Neural cell (in vitro differentiated cells): ENCODE measurements at regions not wholly inside any gene's neighbourhood (a gene's known extent, or its start where the extent isn't known, plus 50 kb on each side); places are given as distances from the start of the nearest gene placed in this dataset.

Experiments
- H2AFZ ChIP-seq: fragments of 200-600, 300-800 bp; sonication (generic), shearing (Covaris generic); 2 replicates; pipeline ENCODE4 v1.6.0; 2014; ENCODE audit warnings: low read depth, mild to moderate bottlenecking, antibody characterized with exemption, low read length, moderate library complexity
- H3F3A ChIP-seq: fragments of 200-600 bp; shearing (Covaris generic); 2 replicates; pipeline ENCODE4 v1.6.1; 2016; ENCODE audit warnings: mild to moderate bottlenecking, moderate library complexity, mixed read lengths, antibody characterized with exemption, low read length; ENCODE audit not compliant: insufficient read depth, poor library complexity, severe bottlenecking
- H3K27ac ChIP-seq: fragments of 200-600, 300-800 bp; sonication (generic), shearing (Covaris generic); 2 replicates; pipeline ENCODE4 v1.5.1; 2014; ENCODE audit warnings: mild to moderate bottlenecking, low read length, moderate library complexity
- H3K27me3 ChIP-seq: fragments of 300-800, 200-600 bp; sonication (generic), shearing (Covaris generic); 2 replicates; pipeline ENCODE4 v1.6.0; 2014; ENCODE audit warnings: mild to moderate bottlenecking, low read depth, low read length, moderate library complexity; ENCODE audit not compliant: insufficient read depth
- H3K36me3 ChIP-seq: fragments of 300-800, 200-600 bp; sonication (generic), shearing (Covaris generic); 2 replicates; pipeline ENCODE4 v1.5.1; 2014; ENCODE audit warnings: mild to moderate bottlenecking, antibody characterized with exemption, low read length, moderate library complexity; ENCODE audit not compliant: insufficient read depth
- H3K4me2 ChIP-seq: fragments of 300-800, 200-600 bp; sonication (generic), shearing (Covaris generic); 2 replicates; pipeline ENCODE4 v1.6.0; 2014; ENCODE audit warnings: mild to moderate bottlenecking, low read length
- H3K4me3 ChIP-seq: fragments of 300-800, 200-600 bp; sonication (generic), shearing (Covaris generic); 2 replicates; pipeline ENCODE4 v1.5.1; 2014; ENCODE audit warnings: mild to moderate bottlenecking, low read length, moderate library complexity
- H3K79me2 ChIP-seq: fragments of 200-600 bp; shearing (Covaris generic); replicated peaks from 2 replicates; pipeline ENCODE4 v1.6.0; 2014; ENCODE audit warnings: mild to moderate bottlenecking, low read length, moderate library complexity; ENCODE audit not compliant: insufficient read depth
- H3K9ac ChIP-seq: fragments of 300-800, 200-600 bp; sonication (generic), shearing (Covaris generic); 2 replicates; pipeline ENCODE4 v1.6.1; 2016; ENCODE audit warnings: mild to moderate bottlenecking, low read length, mixed read lengths
- H3K9me2 ChIP-seq: fragments of 200-600 bp; shearing (Covaris generic); 2 replicates; pipeline ENCODE4 v1.6.1; 2016; ENCODE audit warnings: mild to moderate bottlenecking, low read length, mixed read lengths; ENCODE audit not compliant: insufficient read depth
- H3K9me3 ChIP-seq: fragments of 200-600, 300-800 bp; sonication (generic), shearing (Covaris generic); 2 replicates; pipeline ENCODE4 v1.6.1; 2016; ENCODE audit warnings: mild to moderate bottlenecking, mixed run types, low read length, moderate library complexity, mixed read lengths
- H4K20me1 ChIP-seq: fragments of 200-600 bp; shearing (Covaris generic); 2 replicates; pipeline ENCODE4 v1.6.1; 2016; ENCODE audit warnings: mild to moderate bottlenecking, mixed run types; ENCODE audit not compliant: insufficient read depth
- EP300 ChIP-seq: fragments of 450-650 bp; conservative IDR thresholded peaks from 2 replicates; pipeline ENCODE4 v1.6.1; 2014; ENCODE audit warnings: antibody characterized with exemption, mild to moderate bottlenecking, moderate library complexity; ENCODE audit not compliant: poor library complexity, severe bottlenecking
- EZH2 ChIP-seq: fragments of 200-600, 300-800 bp; shearing (Covaris generic), sonication (generic); IDR thresholded peaks from 2 replicates; pipeline ENCODE4 v1.6.1; 2014; ENCODE audit warnings: antibody characterized with exemption, low read length, borderline replicate concordance, mild to moderate bottlenecking; ENCODE audit not compliant: insufficient read depth, poor library complexity, severe bottlenecking
- MXI1 ChIP-seq: fragments of 450-650 bp; conservative IDR thresholded peaks from 2 replicates; pipeline ENCODE4 v1.6.1; 2014; ENCODE audit warnings: antibody characterized with exemption, mild to moderate bottlenecking; ENCODE audit not compliant: poor library complexity, severe bottlenecking
- POLR2AphosphoS5 ChIP-seq: IDR thresholded peaks from 2 replicates; pipeline ENCODE4 v1.6.1; 2012
- RAD21 ChIP-seq: fragments of 450-650 bp; conservative IDR thresholded peaks from 2 replicates; pipeline ENCODE4 v1.6.1; 2014; ENCODE audit warnings: antibody characterized with exemption, mild to moderate bottlenecking, moderate library complexity
- REST ChIP-seq: IDR thresholded peaks from 2 replicates; pipeline ENCODE4 v1.6.1; 2012; ENCODE audit warnings: borderline replicate concordance
- SMC3 ChIP-seq: fragments of 450-650 bp; conservative IDR thresholded peaks from 2 replicates; pipeline ENCODE4 v1.6.1; 2014; ENCODE audit warnings: antibody characterized with exemption, mild to moderate bottlenecking, moderate library complexity; ENCODE audit not compliant: poor library complexity
- TAF1 ChIP-seq: IDR thresholded peaks from 2 replicates; pipeline ENCODE4 v1.6.1; 2012; ENCODE audit warnings: low read depth
- TF ChIP-seq, protein P1 (sequence below): fragments of 450-650 bp; IDR thresholded peaks from 2 replicates; pipeline ENCODE4 v1.5.1; 2014; ENCODE audit warnings: antibody characterized with exemption, mild to moderate bottlenecking, moderate library complexity; ENCODE audit not compliant: poor library complexity, severe bottlenecking

- Histone ChIP-seq H3K79me2 (no peaks in the 10 kb centered on the region), H3K36me3 (no peaks in the 10 kb centered on the region), H3K27ac (no peak overlapping the region), H3F3A (no peaks in the 10 kb centered on the region), H2AFZ (no peak overlapping the region), H3K4me2 (no peak overlapping the region), H3K4me3 (no peak overlapping the region), H3K9me3 (no peaks in the 10 kb centered on the region), H3K9ac (no peak overlapping the region), H3K27me3 (no peaks in the 10 kb centered on the region), H4K20me1 (no peaks in the 10 kb centered on the region), H3K9me2 (no peaks in the 10 kb centered on the region)
- no peak for TF ChIP-seq RAD21
- no peak for TF ChIP-seq POLR2AphosphoS5
- TF ChIP-seq EP300 = no peak
- no peak for TF ChIP-seq SMC3
- no peak for TF ChIP-seq REST
- TF ChIP-seq, protein P1, sequence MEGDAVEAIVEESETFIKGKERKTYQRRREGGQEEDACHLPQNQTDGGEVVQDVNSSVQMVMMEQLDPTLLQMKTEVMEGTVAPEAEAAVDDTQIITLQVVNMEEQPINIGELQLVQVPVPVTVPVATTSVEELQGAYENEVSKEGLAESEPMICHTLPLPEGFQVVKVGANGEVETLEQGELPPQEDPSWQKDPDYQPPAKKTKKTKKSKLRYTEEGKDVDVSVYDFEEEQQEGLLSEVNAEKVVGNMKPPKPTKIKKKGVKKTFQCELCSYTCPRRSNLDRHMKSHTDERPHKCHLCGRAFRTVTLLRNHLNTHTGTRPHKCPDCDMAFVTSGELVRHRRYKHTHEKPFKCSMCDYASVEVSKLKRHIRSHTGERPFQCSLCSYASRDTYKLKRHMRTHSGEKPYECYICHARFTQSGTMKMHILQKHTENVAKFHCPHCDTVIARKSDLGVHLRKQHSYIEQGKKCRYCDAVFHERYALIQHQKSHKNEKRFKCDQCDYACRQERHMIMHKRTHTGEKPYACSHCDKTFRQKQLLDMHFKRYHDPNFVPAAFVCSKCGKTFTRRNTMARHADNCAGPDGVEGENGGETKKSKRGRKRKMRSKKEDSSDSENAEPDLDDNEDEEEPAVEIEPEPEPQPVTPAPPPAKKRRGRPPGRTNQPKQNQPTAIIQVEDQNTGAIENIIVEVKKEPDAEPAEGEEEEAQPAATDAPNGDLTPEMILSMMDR = no peak
- TF ChIP-seq EZH2 = no peak
- TF ChIP-seq TAF1 = no peak
- no peak for TF ChIP-seq MXI1
These were observed 76.0 kb downstream of the SPIN4 start for GRCh38 chrX:63275127-63275526.

- H2AFZ ChIP-seq = no peak overlapping the region
- H3K9me3 ChIP-seq = no peaks in the 10 kb centered on the region
- no peaks in the 10 kb centered on the region for H4K20me1 ChIP-seq
- no peaks in the 10 kb centered on the region for H3F3A ChIP-seq
- H3K4me2 ChIP-seq = no peak overlapping the region
- no peak overlapping the region for H3K27ac ChIP-seq
- H3K27me3 ChIP-seq = no peaks in the 10 kb centered on the region
- no peak overlapping the region for H3K9ac ChIP-seq
- TF ChIP-seq RAD21 (no peak), MXI1 (no peak), EZH2 (no peak), TAF1 (no peak), POLR2AphosphoS5 (no peak), REST (no peak), EP300 (no peak), SMC3 (no peak)
- TF ChIP-seq, protein P1 = no peak
- H3K36me3 ChIP-seq = no peaks in the 10 kb centered on the region
- H3K79me2 ChIP-seq = no peaks in the 10 kb centered on the region
- no peaks in the 10 kb centered on the region for H3K9me2 ChIP-seq
- no peak overlapping the region for H3K4me3 ChIP-seq
These were observed 80.3 kb downstream of the SPIN4 start for GRCh38 chrX:63270873-63271272.
